GM12892 (cell line): ENCODE measurements at regions not wholly inside any gene's neighbourhood (a gene's known extent, or its start where the extent isn't known, plus 50 kb on each side); places are given as distances from the start of the nearest gene placed in this dataset.

ENCODE experiments used
- DNase-seq: peaks from one replicate; pipeline ENCODE4 v3.0.0; 2011; ENCODE audit not compliant: insufficient read length
- FAIRE-seq: peaks from 2 replicates; lab custom pipeline; 2011; peaks lifted over from hg19 to GRCh38; lab: Jason Lieb, UNC
- POLR2A ChIP-seq: IDR thresholded peaks from 2 replicates; pipeline ENCODE4 v1.6.1; 2011; ENCODE audit warnings: low read depth, low read length, control low read depth
- POLR2AphosphoS5 ChIP-seq: IDR thresholded peaks from 2 replicates; pipeline ENCODE4 v1.6.1; 2011; ENCODE audit warnings: low read depth, low read length, control low read depth
- TAF1 ChIP-seq: IDR thresholded peaks from 2 replicates; pipeline ENCODE4 v1.6.1; 2011; ENCODE audit warnings: low read depth, mild to moderate bottlenecking, control low read depth, low read length, borderline replicate concordance

DNA sequence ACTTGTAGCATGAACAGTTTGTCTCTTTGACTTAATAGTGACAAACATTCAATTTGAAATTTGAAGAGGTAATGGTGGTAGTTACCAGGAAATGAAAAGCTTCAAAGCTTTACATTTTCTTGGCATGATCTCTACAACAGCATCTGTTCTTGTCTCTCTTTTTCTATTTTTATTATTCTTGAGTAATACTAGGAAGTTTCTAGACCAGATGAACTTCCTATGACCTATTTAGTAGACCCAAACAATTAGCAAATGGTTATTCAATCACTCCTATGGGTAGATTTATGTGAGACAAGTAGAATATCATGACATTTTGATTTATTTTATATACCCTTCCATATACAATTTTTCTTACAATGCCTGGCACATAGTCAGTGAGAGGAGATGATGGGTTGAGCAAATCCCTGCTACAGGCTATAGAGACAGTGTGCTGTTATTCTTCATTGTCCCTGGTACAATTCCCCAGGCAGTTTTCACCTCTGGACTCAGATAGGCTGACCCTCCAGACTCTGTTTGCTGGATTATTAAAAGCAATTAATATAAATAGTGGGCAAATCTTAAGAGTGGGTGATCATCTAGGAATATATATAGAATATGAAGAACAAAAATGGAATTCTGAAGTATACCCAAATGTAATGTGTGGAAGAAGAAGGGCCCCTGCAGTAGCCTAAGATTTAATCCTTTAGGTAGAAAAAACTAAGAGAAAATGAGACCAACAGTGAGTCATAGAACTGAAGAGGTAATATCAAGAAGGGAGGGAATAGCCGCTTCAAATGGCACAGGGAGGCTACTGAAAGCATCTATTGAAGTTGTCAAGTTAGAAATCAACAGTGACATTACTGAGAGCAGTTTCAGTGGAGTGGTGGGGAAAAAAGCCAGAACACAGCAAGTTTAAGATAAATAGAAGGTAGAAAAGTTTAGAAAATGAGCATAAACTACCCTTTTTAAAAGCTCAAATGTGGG is 512.0 kb downstream of the FOXG1 start:
- TF ChIP-seq TAF1, result no peak
- TF ChIP-seq POLR2A, result no peak
- no peak for TF ChIP-seq POLR2AphosphoS5
- no peak for FAIRE-seq

DNA sequence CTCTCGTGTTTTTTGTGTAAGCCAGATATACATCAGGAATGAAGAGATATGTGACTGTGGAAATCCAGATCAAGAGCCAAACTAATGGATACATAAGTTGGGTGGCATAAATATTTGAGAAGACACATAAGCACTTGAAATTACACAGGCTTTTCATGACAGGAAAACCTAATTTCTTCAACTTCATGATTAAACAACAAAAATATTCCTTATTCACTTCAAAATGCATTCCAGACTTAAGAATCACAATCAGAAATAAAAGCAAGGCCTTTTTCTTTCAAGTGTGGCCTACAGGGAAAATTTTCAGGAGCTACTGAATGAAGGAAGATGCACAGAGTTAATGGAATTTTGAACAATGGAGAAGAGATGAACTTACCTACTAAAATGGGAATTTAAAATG is 515.6 kb downstream of the FOXG1 start:
- TF ChIP-seq POLR2A, result no peak
- no peak for TF ChIP-seq TAF1
- TF ChIP-seq POLR2AphosphoS5, result no peak
- DNase-seq (no peak), FAIRE-seq (no peak)

More for the DNA sequence above, 512.0 kb downstream of the FOXG1 start:
- no peak for DNase-seq

DNA sequence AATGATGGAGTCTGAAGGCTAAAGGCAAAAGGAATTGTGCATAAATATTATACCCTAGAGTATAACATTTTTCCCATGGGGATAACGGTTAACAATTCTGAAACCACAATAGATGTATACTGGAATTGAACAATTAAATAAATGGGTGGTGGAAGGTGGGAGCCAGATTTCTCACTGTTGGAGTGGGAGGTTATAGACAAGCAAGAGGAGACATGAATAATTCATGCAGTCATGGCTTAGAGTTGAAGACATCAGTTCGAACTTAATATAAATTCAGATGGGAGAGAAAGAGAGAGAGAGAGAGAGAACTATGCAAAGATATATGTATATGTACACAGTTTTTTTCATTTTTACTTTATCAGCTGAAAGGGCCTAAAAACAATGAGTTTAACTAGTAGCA is 523.9 kb downstream of the FOXG1 start:
- DNase-seq (no peak), FAIRE-seq (no peak)
- no peak for TF ChIP-seq POLR2A
- TF ChIP-seq POLR2AphosphoS5, result no peak
- TF ChIP-seq TAF1, result no peak

DNA sequence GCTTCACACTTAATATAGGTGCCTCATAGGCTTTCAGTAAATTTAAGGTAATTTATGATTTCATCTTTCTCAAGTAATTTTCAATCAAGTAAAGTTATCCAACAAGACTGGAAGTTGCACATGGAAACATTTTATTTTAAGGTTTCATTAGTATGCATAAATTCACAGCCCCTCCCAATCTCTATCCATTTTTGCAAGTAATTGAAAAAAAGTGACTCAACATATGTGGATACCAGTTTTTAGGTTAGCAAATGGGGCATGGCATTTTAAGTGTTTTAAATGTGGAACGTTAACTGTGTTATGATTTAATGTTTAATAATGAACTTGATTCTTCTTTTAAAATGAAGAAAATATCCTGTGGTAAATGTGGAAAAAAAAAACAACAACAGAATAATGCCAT is 532.8 kb downstream of the FOXG1 start:
- no peak for DNase-seq
- TF ChIP-seq POLR2A (no peak), POLR2AphosphoS5 (no peak), TAF1 (no peak)
- no peak for FAIRE-seq

DNA sequence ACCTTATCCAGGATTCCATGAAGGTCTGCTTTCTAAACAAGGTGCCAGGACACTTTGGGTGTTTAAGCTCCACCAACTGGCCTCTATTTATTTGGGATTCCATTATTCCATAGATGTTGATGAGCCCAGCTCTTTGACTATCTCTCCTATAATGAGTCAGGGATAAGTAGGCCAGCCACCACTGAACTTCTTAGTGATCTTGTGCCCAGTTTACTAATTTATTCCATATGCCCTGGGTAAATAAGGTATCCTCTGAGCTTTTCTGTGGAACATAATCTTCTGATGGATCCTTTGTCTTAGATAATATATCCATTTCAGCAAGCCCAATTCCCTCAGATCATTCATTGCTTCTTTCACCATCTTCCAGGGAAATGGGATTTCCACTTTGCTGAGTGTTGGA is 535.0 kb downstream of the FOXG1 start:
- TF ChIP-seq POLR2A (no peak), TAF1 (no peak)
- no peak for DNase-seq
- FAIRE-seq, result no peak

DNA sequence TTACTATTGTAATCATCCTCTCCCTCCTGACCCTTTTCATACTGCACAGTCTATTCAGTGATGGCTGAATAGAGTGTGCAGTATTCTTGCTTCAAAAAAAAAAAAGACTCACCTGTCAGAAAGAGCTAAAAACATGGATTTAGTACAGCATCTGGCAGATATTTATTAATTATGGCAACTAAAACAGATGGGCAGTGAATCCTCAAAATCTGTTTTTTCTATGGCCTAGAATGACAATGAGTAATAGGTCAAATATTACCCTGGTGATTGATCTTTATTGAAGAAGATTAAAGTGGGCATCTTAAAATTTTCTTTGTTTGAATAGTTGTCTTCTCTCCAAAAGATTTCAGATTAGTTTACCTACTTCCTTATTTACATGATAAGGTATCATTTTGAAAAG is 543.6 kb downstream of the FOXG1 start:
- no peak for DNase-seq
- FAIRE-seq, result no peak
- no peak for TF ChIP-seq POLR2A
- no peak for TF ChIP-seq POLR2AphosphoS5
- no peak for TF ChIP-seq TAF1

DNA sequence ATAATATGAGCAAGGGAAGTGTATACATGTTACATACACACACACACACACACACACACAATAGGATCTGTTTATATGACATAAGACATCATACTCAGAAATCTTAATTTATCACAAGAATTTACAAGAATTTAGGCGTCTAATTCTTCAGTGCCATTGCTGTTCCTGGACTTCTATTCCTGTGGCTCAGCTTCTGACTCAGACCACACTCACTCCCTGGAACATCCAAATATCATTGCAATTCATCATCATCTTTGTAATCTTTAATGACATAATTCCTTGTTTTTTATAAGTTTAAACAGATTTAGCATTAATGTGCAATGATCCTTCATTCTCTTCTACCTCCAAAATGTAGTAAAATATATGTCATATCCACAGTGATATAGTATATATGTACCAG is 544.2 kb downstream of the FOXG1 start:
- FAIRE-seq (no peak), DNase-seq (no peak)
- TF ChIP-seq POLR2AphosphoS5 (no peak), TAF1 (no peak), POLR2A (no peak)

DNA sequence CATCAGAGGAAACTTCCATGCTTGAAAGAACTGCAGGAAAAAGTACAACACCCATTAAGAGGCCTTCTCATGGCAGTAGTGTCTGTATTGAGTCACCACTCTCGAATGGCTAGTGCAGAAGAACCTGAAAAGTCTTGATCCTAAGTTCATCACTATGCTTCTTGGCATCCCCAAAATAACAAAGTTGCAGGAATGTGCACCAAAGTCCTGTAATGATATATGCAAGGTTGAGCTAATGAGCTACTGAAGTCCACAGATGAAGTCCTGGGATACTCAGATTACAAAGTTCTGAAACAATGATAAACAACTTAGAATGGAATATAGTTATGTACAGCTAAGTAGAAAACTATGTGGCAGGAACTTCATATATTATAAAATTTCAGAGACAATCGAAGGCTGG is 545.4 kb downstream of the FOXG1 start:
- no peak for TF ChIP-seq POLR2AphosphoS5
- TF ChIP-seq POLR2A, result no peak
- no peak for TF ChIP-seq TAF1
- FAIRE-seq (no peak), DNase-seq (no peak)

DNA sequence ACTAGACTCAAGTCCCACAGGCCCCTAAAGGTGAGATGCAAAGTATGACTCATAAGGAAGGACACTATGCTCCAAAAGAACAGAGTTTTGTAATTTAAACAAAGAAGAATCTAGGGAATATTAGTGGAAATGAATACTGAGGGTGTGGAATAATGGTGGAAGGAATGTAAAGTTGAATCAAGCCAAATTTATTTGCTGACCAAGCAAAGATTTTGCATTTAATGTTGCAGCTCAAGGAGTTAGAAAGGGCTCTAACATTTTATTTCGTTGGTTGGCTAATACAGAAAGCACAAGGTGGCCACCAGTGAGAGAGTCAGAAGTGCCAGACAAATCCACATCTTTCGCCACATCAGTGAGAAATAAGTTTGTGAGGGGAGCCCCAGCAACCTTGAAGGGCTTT is 550.3 kb downstream of the FOXG1 start:
- FAIRE-seq, result no peak
- no peak for DNase-seq
- TF ChIP-seq TAF1 (no peak), POLR2A (no peak), POLR2AphosphoS5 (no peak)

DNA sequence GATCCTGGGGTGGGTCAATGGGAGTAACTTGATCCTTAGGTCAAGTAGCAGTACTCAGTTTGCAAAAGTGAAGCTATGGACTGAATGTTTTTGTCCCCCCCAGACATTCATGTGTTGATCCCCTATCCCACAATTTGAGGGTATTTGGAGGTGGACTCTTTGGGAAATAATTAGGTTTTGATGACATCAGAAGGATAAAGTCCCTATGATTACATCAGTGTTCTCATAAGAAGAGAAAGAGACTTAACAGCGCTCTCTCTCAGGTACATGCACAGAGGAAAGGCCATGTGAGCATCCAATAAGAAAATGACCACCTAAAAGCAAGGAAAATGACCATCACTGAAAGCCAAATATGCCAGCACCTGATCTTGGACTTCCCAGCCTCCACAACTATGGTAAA is 550.8 kb downstream of the FOXG1 start:
- no peak for TF ChIP-seq POLR2A
- TF ChIP-seq TAF1, result no peak
- no peak for TF ChIP-seq POLR2AphosphoS5
- no peak for FAIRE-seq
- DNase-seq, result no peak

DNA sequence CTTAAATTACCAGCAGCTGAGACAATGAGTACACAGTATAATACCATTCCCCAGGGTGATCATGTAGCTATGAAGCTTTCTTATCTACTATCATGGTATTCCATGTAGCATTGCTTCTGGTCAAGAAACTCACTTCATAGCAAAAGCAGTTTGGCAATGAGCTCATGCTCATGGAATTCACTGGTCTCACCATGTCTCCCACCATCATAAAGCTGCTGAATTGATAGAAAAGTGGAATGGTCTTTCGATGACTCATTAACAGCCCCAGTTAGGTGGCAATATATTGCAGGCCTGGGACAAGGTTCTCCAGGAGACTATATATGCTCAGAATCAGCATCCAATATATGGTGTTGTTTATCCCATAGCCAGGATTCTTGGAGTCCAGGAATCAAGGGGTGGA is 553.7 kb downstream of the FOXG1 start:
- no peak for FAIRE-seq
- no peak for TF ChIP-seq POLR2AphosphoS5
- TF ChIP-seq POLR2A, result no peak
- TF ChIP-seq TAF1, result no peak
- DNase-seq, result no peak

DNA sequence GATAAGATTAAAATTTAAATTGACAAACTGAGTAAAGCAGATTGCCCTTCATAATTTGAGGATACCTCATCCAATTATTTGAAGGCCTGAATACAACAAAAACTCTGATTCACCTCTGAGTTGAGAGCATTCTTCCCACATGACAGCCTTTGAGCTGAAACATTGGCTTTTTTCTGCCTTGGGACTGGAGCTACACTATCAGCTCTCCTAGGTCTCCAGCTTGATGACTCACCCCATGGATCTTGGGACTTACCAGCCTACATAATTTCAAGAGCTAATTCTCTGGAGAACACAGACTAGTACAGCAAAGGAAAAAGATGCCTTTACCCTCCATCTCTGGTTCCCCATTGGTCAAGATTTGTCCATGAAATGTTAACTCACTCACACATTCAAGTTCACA is 555.1 kb downstream of the FOXG1 start:
- DNase-seq (no peak), FAIRE-seq (no peak)
- no peak for TF ChIP-seq POLR2A
- TF ChIP-seq POLR2AphosphoS5, result no peak
- no peak for TF ChIP-seq TAF1

DNA sequence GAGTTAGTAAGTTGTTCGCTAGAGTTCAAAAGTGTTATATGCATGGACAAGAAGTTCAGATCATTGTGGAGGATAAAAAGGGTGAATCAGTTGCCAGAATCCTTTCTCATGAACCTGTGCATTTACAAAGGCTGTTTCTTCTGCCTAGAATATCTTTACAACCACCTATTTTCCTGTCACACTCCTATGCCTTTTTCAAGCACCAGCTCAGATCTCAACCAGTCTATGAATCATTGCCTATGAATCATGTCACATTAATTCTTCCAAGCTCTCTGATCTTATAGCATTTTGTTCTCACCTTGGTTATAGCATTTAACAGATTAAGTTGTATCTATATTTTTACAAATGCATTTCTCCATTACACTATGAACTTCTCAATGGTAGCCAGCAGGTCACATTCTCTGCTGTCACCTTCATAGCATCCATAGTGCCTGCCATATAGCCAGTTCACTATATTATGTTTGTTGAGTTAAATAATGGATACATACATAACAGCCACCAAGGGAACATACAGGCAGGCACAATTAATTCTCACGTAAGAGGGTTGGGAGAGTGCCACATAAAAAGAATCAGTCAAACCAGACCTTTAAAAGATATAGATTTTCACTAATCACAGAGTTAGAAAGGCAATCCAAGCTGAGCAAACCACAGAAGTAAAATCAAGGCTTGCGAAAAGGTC is 573.0 kb downstream of the FOXG1 start:
- TF ChIP-seq POLR2A, result no peak
- no peak for TF ChIP-seq POLR2AphosphoS5
- FAIRE-seq, result no peak
- DNase-seq, result no peak
